NCI-H187 treated with DMSO at 0.1 percent for 48 hours (cell line): ENCODE measurements at regions not wholly inside any gene's neighbourhood (a gene's known extent, or its start where the extent isn't known, plus 50 kb on each side); places are given as distances from the start of the nearest gene placed in this dataset.
"Not testable (repeated sequence)": the region's sequence is repeated elsewhere in the genome, so short reads cannot be mapped to it uniquely, and the experiment has no call there.

Source experiments
- DNase-seq: peaks from one replicate; lab custom pipeline; 2025; lab: John Stamatoyannopoulos, UW

DNA sequence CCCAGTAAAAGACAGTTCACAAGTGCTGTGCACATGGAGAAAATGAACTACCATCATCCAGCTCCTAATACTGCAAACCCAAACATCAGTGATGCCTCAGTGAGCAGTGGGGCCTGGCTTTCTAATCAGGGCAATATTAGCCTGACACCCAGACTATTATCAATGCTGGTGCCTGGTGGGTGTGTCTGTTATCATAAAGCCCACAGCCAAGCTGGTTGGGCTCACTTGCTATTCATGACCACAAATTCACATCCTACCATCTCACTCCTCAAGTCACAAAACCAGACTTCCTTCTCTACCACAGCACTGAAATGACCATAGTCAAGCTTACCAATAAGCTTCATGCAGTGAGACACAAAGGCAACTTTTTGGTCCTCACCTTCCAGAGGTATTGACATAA is 180.8 kb upstream of the PLN start:
- no peak for DNase-seq

DNA sequence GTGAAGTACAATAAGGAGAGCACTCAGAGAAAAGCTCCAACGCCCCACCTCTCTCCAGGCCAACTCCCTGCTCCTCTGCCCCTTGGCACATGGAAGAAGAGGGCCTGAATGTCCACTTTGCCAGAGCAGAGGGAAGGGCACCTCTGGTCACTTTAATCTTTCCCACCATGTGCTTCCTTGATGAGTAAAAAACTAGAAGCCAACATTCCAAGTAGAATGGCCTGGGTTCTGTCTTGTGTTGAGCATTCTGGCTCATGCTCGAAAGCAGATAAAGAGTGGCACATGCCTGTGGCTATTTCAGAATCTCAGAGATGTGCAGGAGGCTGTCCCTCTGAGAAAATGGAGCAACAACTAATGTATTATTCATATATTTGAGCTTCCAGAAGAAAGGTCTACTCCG is 177.4 kb upstream of the PLN start:
- DNase-seq: no peak

DNA sequence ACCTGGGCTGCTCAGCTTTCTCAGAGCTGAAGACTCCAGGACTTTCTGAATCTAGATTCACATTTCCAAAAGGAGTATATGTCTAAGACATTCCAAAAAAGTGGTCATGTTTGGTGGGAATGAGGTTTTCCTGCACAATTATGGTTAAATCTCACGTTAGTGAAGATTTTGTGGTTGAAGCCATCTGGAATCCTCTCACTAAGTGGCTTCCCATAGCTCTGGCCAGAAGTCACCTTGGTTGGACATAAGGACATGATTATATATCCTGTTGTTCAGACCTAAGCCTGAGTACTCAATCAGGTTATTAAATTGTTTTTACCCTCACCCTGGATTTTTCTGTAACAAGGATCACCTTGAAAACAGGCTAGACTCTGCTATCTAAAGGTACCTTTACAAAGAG is 176.1 kb upstream of the PLN start:
- DNase-seq: no peak

DNA sequence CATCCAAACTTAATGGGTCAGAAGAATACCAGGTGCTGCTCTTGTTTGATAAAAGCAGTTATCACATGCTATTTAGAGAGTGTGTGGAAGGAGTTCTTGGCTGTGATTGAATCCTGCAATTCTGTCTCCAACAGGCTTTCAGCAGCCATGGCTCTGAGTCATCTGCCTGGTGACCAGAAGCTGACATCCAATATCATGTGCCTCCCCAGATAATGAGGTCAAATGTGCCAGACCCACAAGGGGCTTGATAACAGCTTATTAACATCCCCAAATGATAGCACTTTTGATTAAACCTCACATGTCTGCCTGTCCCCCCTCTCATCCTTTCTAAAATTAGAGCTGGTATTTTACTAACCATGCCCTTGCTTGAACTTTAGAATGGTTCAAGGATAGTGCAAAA is 175.7 kb upstream of the PLN start:
- peak; percentile 27 for DNase-seq

DNA sequence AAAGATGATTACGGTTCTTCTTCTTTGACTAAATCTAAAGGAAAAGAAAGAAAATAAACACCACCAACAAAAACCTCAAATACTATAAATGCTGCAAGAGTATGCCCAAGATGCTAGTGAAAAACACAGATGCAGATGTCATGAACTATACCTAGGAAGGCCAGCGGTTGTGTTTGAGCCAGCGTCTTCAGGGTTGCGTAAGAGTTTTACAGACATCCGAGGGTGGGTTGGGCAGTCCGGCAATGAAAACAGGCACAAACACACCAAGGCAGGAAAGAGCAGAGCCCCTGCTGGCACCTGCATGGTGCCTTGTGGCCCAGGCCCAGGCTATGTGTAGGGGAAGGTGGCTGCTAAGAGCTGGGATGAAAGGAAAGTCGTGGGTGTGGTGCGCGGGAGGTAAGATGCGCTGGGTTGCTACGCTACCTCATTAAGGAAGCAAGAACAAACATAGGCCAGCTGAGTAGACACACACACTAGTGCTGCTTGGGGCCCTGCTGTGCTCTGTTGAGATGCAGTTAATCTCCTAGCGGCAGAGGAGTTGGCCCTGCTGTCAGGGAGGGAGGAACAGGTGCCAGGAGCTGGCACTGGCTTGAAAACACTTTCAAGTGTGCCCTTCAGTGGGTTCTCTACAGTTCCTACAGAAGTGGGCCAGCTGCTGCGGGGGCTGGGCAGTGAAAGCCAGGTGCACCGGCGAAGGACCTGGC is 170.2 kb upstream of the PLN start:
- DNase-seq: peak; percentile 99

DNA sequence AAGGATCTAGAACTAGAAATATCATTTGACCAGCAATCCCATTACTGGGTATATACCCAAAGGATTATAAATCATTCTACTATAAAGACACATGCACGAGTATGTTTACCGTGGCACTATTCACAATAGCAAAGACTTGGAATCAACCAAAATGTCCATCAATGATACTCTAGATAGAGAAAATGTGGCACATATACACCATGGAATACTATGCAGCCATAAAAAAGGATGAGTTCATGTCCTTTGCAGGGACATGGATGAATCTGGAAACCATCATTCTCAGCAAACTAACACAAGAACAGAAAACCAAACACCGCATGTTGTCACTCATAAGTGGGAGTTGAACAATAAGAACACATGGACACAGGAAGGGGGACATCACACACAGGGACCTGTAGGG is 167.5 kb upstream of the PLN start:
- not testable (repeated sequence) for DNase-seq

DNA sequence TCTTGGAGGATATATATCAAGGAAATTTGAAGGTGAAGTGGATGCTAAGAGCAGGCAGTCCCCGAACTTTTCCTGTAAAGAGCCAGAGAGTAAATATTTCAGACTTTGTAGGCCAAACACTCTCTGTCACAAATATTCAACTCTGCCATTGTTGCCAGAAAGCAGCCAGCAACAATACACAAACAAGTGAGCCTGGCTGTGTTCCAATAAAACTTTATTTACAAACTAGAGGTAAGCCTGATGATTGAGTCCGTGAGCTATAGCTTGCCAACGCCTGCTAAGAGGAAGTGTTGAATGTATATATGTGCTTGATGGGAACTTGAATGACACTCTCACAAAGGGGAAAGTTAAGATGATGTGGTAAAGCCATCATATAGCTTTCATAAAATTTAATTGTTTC is 166.0 kb upstream of the PLN start:
- no peak for DNase-seq

DNA sequence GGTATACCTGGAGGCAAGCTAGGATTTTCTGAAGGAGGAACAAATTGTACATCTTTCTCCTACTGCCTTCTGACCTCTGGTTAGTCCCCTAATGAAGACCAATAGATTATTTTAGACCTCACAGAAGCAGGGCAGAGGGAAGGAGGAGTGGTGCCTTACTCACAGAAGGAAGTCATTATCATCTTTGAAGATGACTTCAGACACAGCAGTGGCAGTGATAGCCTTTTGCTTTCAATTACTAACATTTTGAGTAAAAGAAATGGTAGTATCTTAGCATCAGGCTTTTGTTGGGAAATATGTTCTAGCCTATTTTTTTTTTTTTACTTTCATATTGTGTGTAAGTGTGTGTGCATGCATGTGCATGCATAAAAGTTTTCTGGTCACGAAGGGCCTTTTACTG is 164.2 kb upstream of the PLN start:
- DNase-seq: no peak

DNA sequence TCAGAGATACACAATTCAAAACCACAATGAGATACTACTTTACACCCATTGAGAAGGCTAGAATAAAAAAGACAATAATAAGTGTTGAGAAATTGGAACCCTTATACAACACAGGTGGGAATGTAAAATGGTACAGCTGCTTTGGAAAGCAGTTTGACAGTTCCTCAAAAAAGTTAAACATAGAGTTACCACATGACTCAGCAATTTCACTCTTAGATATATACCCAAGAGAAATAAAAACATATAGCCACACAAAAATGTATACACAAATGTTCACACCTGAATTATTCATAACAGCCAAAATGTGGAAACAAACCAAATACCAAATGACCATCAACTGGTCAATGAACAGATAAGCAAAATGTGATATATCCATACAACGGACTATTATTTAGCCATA is 161.1 kb upstream of the PLN start:
- no peak for DNase-seq

DNA sequence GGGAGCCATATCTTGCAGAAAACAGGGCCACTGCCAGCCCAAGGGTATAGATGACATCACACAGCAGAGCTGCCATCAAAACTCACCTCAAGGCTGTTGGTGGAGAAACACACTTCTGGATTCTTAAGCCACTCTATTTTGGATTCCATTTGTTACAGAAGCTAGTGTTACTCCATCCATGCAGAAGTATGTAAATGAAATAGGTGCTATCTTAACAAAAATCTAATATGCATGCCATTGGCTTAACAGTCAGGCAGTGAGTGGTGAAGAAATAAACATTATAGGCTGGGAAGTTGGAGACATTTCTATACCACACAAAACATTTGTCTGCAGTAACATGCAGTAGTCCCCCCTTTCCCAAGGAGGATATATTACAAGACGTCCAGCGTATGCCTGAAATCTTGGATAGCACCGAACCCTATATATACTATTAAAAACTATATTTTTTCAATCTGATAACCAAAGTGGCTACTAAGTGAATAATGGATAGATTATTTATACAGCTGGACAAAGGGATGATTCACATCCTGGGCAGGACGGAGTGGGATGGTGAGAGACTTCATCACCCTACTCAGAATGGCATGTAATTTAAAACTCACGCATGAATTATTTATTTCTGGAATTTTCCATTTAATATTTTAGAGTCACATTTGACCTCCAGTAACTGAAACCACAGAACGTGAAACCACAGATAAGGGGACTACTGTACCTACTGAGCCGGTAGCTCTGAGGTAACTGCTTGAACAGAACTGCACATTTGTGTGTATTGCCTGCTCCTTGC is 160.0 kb upstream of the PLN start:
- DNase-seq: no peak

DNA sequence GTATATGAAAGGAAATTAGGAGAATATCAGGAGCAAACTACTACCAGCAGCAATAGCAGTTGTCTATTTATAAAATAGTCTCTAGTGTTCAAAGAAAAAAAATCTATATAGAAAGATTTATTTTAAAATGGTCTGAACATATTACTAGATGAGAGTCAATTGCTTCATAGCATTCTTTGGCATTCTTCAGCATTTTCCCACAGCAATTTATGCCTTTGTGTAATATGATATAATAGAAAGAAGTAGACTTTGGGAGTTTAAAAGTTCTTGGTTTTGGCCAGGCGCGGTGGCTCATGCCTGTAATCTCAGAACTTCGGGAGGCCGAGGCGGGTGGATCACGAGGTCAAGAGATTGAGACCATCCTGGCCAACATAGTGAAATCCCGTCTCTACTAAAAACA is 157.0 kb upstream of the PLN start:
- DNase-seq: no peak

DNA sequence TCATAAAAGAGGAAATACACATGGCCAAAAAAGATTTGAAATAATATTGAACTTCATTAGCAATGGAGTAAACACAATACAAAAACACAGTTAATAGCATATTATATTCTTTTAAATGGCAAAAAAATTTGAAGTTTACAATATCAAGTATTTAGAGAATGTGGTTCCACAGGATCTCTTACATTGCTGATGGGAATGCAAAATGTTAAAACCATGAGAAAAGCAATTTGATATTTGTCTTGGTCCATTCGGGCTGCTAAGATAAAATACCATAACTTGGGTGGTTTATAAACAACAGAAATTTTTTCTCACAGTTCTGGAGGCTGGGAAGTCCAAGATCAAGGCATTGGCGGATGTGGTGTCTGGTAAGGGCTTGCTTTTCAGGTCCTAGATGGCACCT is 154.0 kb upstream of the PLN start:
- DNase-seq: no peak

DNA sequence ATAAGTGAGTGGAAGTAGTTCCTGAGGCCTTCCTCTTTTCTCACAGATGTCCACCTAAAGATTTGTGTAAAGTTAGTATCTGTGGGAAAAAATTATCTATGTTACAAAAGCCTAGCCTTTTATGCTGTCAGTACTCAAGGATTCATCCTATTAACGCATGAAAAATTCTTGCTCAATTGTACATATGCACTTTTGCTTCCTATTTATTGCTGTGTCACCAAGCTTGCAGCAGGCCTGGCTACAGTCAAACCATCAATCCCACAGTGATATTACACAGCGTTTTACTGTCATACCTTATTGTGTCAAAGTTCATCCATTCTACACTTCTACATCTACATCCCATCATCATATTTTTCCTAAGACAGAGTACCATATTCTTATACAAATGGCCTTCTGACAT is 151.1 kb upstream of the PLN start:
- DNase-seq: no peak

DNA sequence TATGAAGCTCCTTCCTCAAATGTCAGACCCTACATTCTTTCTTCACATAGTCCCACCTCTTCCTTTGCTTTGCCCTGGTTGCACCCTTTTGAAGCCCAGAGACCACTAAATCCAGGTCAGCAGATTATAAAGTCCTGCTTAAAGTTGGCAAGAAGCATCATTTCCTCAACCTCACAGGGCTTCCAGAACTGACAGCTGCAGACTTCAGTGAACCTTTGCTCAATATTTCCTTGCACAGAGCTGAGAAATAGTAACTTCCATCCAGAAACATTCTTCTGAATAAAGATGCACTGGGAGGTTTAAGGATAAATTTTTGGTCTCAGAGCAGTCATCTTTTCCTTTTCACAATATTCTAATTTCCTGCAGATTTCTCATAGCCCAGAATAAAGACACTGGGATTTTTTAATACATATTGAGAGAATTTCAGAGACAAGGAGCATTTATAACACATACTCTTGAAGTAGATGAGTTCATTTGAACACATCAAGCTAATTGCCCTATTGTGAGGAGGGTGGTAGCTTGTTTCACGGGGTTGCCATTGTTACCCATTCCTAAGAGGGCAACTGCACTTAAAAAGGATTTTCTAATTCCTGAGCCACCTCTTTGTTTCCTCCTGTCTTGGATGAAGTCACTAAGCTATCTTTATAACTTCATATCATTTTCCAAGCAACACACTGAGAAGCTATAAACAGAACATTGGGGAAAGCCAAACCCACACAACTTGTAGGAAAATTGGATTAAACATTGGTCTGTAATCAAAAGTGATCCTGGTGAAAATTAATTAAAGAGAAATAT is 150.2 kb upstream of the PLN start:
- no peak for DNase-seq

DNA sequence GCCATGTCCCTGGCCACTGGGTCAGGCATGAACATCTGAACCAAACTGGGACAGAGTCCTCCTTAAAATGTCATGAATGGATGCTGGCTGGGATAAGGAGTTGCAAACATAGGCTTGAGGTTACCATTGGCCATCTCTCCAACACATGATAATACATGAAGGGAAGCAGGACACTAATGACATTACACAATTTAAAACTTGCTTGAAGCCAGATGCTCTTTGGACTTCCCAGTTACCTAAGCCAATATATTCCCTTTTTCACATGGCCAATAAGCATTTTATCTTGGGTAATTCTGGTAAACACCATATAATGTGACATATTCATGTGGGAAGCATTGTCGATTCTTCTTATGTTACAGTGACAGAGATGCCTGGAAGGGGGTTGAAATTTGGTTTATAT is 148.0 kb upstream of the PLN start:
- no peak for DNase-seq

DNA sequence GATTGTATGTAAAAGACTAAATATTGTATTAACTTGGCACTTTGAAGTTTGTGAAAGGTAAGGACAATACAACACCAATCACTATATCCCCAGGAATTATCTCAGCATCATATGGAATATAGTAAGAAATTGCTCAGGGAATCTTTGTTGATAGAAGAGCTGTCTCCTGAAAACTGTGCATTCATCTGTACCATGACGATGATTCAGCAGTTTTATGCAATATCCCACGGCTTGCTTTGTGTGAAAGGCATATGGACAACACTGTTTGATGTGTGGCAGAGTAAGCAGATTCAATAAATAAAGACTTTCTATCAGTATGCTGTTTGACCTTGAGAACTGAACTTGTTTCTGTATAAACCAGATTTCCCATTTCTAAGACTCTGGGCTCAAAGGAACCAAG is 147.5 kb upstream of the PLN start:
- DNase-seq: no peak

DNA sequence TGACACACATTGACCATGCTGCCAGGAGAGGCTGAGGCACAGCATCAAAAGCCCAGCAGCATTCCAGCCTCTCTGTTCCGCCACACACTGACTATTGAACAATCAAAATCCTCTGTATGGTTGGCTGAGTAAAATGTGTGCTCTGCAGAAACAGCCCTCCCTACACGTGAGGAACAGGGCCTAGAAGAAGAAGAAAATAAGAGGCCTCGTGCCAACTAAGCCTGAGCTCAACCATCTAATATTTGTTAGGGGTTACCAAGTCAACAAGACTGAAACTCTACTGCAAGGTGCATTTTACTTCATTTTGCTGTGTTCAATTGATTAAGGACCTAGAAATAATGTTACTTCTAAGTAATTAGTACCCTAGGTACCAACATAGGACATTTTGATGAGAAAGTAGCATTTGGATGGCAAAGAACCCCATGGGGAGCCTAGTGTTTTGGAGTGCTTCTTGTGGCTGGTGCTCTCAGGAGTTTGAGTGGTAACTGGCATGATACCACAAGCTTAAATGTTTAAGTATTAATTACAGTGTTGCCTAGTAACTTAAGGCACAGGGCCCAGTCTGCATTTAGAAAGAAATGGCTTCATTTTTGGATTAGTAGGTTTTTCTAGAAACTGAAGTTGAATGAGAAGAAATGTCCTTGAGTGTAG is 146.6 kb upstream of the PLN start:
- DNase-seq: peak; percentile 12

DNA sequence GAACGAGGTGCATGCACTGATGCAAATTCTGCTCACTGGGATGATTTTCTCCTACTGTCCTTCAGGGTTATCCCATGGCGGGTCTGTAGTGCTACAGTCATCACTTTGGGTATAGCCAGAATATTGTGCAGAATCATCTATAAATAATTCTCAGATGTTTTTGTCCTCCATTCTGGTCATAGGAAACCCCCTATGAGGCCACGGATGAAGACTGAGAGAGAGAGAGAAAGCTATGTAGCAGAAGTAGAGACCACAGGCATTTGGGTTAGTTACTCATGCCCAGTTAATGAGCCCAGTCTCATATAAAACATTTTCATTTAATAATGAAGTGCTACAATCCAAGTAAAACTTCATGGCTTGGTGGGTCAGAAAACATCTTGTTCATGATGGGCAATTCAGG is 145.1 kb upstream of the PLN start:
- DNase-seq: no peak

DNA sequence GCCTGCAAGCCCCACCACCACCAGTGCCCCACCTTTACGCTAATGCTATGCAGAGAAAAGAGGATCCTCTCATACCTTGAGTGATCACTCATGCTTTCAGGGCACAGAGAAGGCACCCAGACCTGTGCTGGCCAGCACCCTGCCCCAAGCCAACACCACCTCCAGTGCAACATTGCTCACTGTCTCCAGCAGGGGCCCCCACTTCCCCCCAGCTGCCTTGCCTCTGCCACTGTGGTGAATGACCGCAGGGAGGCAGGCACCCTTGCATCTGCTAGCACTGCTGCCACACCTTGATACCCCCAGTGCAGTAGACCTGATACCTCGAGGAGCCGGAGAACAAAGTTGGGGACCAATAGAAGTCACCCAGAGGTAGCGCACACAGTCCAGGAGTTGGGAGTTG is 139.2 kb upstream of the PLN start:
- DNase-seq: no peak

DNA sequence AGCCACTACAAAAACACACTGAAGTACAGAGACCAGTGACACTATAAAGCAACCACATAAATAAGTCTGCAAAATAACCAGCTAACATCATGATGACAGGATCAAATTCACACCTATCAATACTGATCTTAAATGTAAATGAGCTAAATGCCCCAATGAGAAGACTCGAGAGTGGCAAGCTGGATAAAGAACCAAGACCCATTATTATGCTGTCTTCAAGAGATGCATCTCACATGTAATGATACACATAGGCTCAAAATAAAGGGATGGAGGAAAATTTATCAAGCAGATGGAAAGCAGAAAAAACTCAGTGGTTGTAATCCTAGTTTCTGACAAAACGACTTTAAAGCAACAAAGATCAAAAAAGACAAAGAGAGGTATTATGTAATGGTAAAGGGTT is 138.1 kb upstream of the PLN start:
- no peak for DNase-seq
